ENCODE measurements at regions not wholly inside any gene's neighbourhood (a gene's known extent, or its start where the extent isn't known, plus 50 kb on each side); places are given as distances from the start of the nearest gene placed in this dataset.

DNA sequence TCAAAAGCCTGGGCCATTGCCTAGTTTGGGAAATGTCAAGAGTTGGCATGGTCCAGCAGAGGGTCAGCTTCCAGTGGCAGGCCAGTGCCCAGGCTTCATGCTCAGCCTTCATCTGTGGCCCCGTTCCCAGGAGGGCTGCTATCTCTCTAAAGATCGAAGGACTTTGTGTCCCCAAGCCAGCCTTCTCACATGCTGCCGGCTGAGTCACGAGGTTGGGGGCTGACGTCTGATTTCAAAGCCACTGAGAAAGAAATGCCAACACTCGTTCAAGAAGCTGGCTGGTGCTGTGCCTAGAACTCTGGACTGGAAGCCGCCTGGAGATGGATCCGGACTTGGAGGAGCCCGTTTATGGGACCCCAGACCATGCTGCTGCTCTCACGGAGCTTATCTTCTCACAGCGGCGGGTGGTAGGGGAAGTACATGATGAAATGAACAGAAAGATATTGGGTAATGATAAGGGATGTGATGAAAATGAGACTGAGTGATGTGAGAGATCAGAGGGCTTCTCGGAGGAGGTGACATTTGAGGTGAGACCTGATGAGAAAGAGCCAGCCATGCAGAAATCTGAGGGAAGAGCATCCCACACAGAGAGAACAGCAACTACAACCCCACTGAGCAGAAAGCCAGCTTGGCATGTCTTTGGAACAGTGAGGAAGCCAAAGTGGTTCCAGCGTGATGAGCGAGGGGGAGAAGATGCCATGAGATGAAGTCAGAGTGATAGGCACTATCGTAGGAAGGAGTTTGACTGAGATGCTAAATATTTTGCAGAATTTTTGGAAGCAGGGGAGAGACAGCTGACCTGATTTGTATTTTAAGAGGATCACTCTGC is 54.9 kb upstream of the BOD1 start:
- TF ChIP-seq ZNF776 (tag by site-specific recombination; IDR thresholded peaks at IDR 0.05; ENCODE audit: borderline replicate concordance) (no peak), ZNF146 (tag by site-specific recombination; IDR thresholded peaks at IDR 0.05) (no peak), ZBTB8A (tag by site-specific recombination; IDR thresholded peaks at IDR 0.05) (no peak), PATZ1 (tag by site-specific recombination; IDR thresholded peaks at IDR 0.05) (no peak), KLF7 (tag by site-specific recombination; IDR thresholded peaks at IDR 0.05; ENCODE audit: borderline replicate concordance) (no peak), CTCF (tag by site-specific recombination; IDR thresholded peaks at IDR 0.05) (no peak), ZNF292 (tag by site-specific recombination; IDR thresholded peaks at IDR 0.05; ENCODE audit: borderline replicate concordance, low read depth) (no peak), ZNF449 (tag by site-specific recombination; IDR thresholded peaks at IDR 0.05) (no peak), MYNN (tag by site-specific recombination; IDR thresholded peaks at IDR 0.05; ENCODE audit: borderline replicate concordance) (no peak)
- TF ChIP-seq, protein P1, sequence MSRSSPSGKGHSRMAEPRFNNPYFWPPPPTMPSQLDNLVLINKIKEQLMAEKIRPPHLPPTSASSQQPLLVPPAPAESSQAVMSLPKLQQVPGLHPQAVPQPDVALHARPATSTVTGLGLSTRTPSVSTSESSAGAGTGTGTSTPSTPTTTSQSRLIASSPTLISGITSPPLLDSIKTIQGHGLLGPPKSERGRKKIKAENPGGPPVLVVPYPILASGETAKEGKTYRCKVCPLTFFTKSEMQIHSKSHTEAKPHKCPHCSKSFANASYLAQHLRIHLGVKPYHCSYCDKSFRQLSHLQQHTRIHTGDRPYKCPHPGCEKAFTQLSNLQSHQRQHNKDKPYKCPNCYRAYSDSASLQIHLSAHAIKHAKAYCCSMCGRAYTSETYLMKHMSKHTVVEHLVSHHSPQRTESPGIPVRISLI (tag by site-specific recombination; IDR thresholded peaks at IDR 0.05): no peak

Measured in HEK293 (cell line).